Breast epithelium (tissue), 3 donors: ENCODE measurements at regions not wholly inside any gene's neighbourhood (a gene's known extent, or its start where the extent isn't known, plus 50 kb on each side); places are given as distances from the start of the nearest gene placed in this dataset.

Experiments
- CTCF ChIP-seq, 3 donors: fragments of 450-650 bp; IDR thresholded peaks; one replicate each; pipeline ENCODE4 v1.5.1; 2016 to 2017; ENCODE audit warnings: antibody characterized with exemption in 3 of 3, mild to moderate bottlenecking in 3 of 3, moderate library complexity in 3 of 3
- POLR2AphosphoS5 ChIP-seq, 3 donors: sonication (generic); formaldehyde crosslinking; IDR thresholded peaks; one replicate each; pipeline ENCODE4 v1.6.1; 2017; ENCODE audit warnings: antibody characterized with exemption in 3 of 3

- TF ChIP-seq CTCF (IDR thresholded peaks at IDR 0.05) (no peak), POLR2AphosphoS5 (IDR thresholded peaks at IDR 0.05) (no peak)
Measured at GRCh38 chr11:119808407-119809185, 79.6 kb upstream of the NECTIN1 start.
